Endodermal cell (in vitro differentiated cells): ENCODE measurements at regions not wholly inside any gene's neighbourhood (a gene's known extent, or its start where the extent isn't known, plus 50 kb on each side); places are given as distances from the start of the nearest gene placed in this dataset.

Experiments used
- DNase-seq: peaks from one replicate; pipeline ENCODE4 v3.0.0-alpha.2; 2017
- H3K27ac ChIP-seq: 2 replicates; pipeline ENCODE4 v1.5.1; 2013; ENCODE audit warnings: mild to moderate bottlenecking, low read depth, low read length, moderate library complexity
- H3K27me3 ChIP-seq: 2 replicates; pipeline ENCODE4 v1.6.1; 2013; ENCODE audit warnings: mild to moderate bottlenecking, low read length, moderate library complexity; ENCODE audit not compliant: insufficient read depth, control insufficient read depth, poor library complexity, severe bottlenecking
- H3K36me3 ChIP-seq: 2 replicates; pipeline ENCODE4 v1.7.0; 2013; ENCODE audit warnings: mild to moderate bottlenecking, low read length, moderate library complexity; ENCODE audit not compliant: control insufficient read depth, insufficient read depth
- H3K4me1 ChIP-seq: one replicate; pipeline ENCODE4 v1.7.0; 2013; ENCODE audit warnings: low read length; ENCODE audit not compliant: control insufficient read depth, insufficient read depth
- H3K4me3 ChIP-seq: 2 replicates; pipeline ENCODE4 v1.5.1; 2013; ENCODE audit warnings: mild to moderate bottlenecking, low read length, moderate library complexity
- H3K9ac ChIP-seq: 2 replicates; pipeline ENCODE4 v1.6.1; 2013; ENCODE audit warnings: mild to moderate bottlenecking, low read length, moderate library complexity; ENCODE audit not compliant: poor library complexity, severe bottlenecking; ENCODE audit errors: extremely low read depth
- H3K9me3 ChIP-seq: 2 replicates; pipeline ENCODE4 v1.6.1; 2013; ENCODE audit warnings: mild to moderate bottlenecking, low read length, moderate library complexity; ENCODE audit not compliant: control insufficient read depth
- H3K27ac Mint-ChIP-seq: 2 replicates; pipeline ENCODE4 v1.8.0; 2020; ENCODE audit warnings: mixed read lengths
- H3K27me3 Mint-ChIP-seq: 2 replicates; pipeline ENCODE4 v1.8.0; 2021; ENCODE audit warnings: mild to moderate bottlenecking, mixed read lengths; ENCODE audit not compliant: insufficient read depth
- H3K36me3 Mint-ChIP-seq: 2 replicates; pipeline ENCODE4 v1.8.0; 2020; ENCODE audit warnings: low read depth, mixed read lengths
- H3K4me1 Mint-ChIP-seq: 2 replicates; pipeline ENCODE4 v1.8.0; 2020; ENCODE audit warnings: mixed read lengths
- H3K4me3 Mint-ChIP-seq: 2 replicates; pipeline ENCODE4 v1.8.0; 2020; ENCODE audit warnings: mild to moderate bottlenecking, moderate library complexity, mixed read lengths
- H3K9me3 Mint-ChIP-seq: 2 replicates; pipeline ENCODE4 v1.8.0; 2020; ENCODE audit warnings: mild to moderate bottlenecking, mixed read lengths
- WGBS, 2 experiments: methylation state at CpG; one replicate each; pipeline versions ENCODE4 v1.1.5 to v1.1.7; 2013; ENCODE audit warnings: missing lambda C conversion rate in 2 of 2, mixed read lengths in 1 of 2; ENCODE audit not compliant: insufficient coverage in 1 of 2, insufficient read length in 1 of 2; 5-methylcytosine and 5-hydroxymethylcytosine counted together
- TF ChIP-seq, protein P1 (sequence below): fragments of 200-600 bp; sonication (generic); conservative IDR thresholded peaks from 2 replicates; pipeline ENCODE4 v1.5.0; 2021; ENCODE audit warnings: antibody characterized with exemption, mild to moderate bottlenecking

GRCh38 chr4:185892165-185892564 is 80.2 kb upstream of the SORBS2 start:
- Mint-ChIP-seq H3K4me3 (no peak overlapping the region), H3K9me3 (peaks cover 15% of the 10 kb centered on the region), H3K4me1 (peaks cover 5% of the 10 kb centered on the region), H3K27me3 (no peaks in the 10 kb centered on the region), H3K36me3 (no peaks in the 10 kb centered on the region), H3K27ac (no peak overlapping the region)
- TF ChIP-seq, protein P1, sequence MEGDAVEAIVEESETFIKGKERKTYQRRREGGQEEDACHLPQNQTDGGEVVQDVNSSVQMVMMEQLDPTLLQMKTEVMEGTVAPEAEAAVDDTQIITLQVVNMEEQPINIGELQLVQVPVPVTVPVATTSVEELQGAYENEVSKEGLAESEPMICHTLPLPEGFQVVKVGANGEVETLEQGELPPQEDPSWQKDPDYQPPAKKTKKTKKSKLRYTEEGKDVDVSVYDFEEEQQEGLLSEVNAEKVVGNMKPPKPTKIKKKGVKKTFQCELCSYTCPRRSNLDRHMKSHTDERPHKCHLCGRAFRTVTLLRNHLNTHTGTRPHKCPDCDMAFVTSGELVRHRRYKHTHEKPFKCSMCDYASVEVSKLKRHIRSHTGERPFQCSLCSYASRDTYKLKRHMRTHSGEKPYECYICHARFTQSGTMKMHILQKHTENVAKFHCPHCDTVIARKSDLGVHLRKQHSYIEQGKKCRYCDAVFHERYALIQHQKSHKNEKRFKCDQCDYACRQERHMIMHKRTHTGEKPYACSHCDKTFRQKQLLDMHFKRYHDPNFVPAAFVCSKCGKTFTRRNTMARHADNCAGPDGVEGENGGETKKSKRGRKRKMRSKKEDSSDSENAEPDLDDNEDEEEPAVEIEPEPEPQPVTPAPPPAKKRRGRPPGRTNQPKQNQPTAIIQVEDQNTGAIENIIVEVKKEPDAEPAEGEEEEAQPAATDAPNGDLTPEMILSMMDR = no peak
- no peak for DNase-seq
- Histone ChIP-seq H3K9ac (no peak overlapping the region), H3K36me3 (no peaks in the 10 kb centered on the region), H3K4me3 (no peak overlapping the region), H3K4me1 (no peaks in the 10 kb centered on the region), H3K27ac (no peak overlapping the region), H3K9me3 (peaks cover 14% of the 10 kb centered on the region), H3K27me3 (no peaks in the 10 kb centered on the region)
- WGBS, 2 experiments = 90 to 92% methylated on average over 2 of the region's 2 CpGs

GRCh38 chr4:185893500-185893899 is 81.5 kb upstream of the SORBS2 start:
- 97 to 100% methylated on average over 1 to 4 of the region's 4 CpGs for WGBS, 2 experiments

GRCh38 chr4:185894481-185894880 is 82.5 kb upstream of the SORBS2 start:
- Histone ChIP-seq H3K27ac (peak overlapping the region; percentile 21), H3K36me3 (no peaks in the 10 kb centered on the region), H3K4me3 (no peak overlapping the region), H3K9me3 (peaks cover 4% of the 10 kb centered on the region), H3K9ac (no peak overlapping the region), H3K4me1 (no peaks in the 10 kb centered on the region), H3K27me3 (no peaks in the 10 kb centered on the region)
- Mint-ChIP-seq H3K27ac (no peak overlapping the region), H3K9me3 (peaks cover 7% of the 10 kb centered on the region), H3K27me3 (no peaks in the 10 kb centered on the region), H3K4me1 (peaks cover 5% of the 10 kb centered on the region), H3K4me3 (no peak overlapping the region), H3K36me3 (no peaks in the 10 kb centered on the region)
- TF ChIP-seq, protein P1 = no peak
- DNase-seq = no peak
- WGBS, 2 experiments = 60 to 93% methylated on average over 1 to 4 of the region's 4 CpGs

More at GRCh38 chr4:185893500-185893899, 81.5 kb upstream of the SORBS2 start:
- H3K9me3 Mint-ChIP-seq = peaks cover 10% of the 10 kb centered on the region
- Histone ChIP-seq H3K4me1 (no peaks in the 10 kb centered on the region), H3K27me3 (no peaks in the 10 kb centered on the region), H3K9ac (no peak overlapping the region), H3K27ac (no peak overlapping the region), H3K9me3 (peaks cover 8% of the 10 kb centered on the region), H3K4me3 (no peak overlapping the region), H3K36me3 (no peaks in the 10 kb centered on the region)
- TF ChIP-seq, protein P1 = no peak
- no peak overlapping the region for H3K4me3 Mint-ChIP-seq
- peaks cover 5% of the 10 kb centered on the region for H3K4me1 Mint-ChIP-seq
- DNase-seq = no peak
- no peak overlapping the region for H3K27ac Mint-ChIP-seq
- H3K36me3 Mint-ChIP-seq = no peaks in the 10 kb centered on the region
- no peaks in the 10 kb centered on the region for H3K27me3 Mint-ChIP-seq
